MM.1S (cell line): ENCODE measurements at regions not wholly inside any gene's neighbourhood (a gene's known extent, or its start where the extent isn't known, plus 50 kb on each side); places are given as distances from the start of the nearest gene placed in this dataset.

Experiments
- CTCF ChIP-seq: fragments of 300-600 bp; sonication (generic); IDR thresholded peaks from 2 replicates; pipeline ENCODE4 v1.5.1; 2016; ENCODE audit warnings: antibody characterized with exemption, low read length, mixed read lengths
- EZH2 ChIP-seq: fragments of 300-600 bp; sonication (generic); optimal IDR thresholded peaks from 2 replicates; pipeline ENCODE3; 2017; ENCODE audit warnings: low read depth, mild to moderate bottlenecking, antibody characterized with exemption, low read length, mixed read lengths

DNA sequence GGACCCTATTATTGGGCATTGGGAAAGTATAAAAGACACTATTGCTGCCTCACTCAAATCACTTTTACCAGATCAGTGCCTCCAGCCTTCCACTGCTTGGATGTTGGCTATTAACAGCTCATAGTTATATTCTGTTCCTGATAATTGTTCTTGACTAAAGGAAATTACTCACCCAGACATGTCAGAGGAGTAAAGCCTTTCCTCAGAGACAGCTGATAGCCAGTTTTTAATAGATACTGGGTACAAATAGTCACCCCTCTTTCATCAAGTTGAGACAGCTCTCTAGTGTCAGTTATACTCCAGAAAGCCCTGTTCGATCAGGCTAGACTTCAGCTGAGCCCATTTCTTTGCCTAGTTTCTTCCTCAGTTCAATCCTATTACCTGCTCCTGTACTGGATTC is 876.1 kb upstream of the B3GALT2 start:
- no peak for TF ChIP-seq EZH2
- no peak for TF ChIP-seq CTCF
